Caco-2 (cell line): ENCODE measurements at regions not wholly inside any gene's neighbourhood (a gene's known extent, or its start where the extent isn't known, plus 50 kb on each side); places are given as distances from the start of the nearest gene placed in this dataset.

Experiments
- BruUV-seq: library from RNA; stranded (reverse); fragments of 400-500 nt; replicated peaks from 2 replicates; lab custom pipeline; 2021; lab: Mats Ljungman, UMichigan
- CTCF ChIA-PET: fragments of 300-600 bp; sonication (Branson Sonifier 250); formaldehyde crosslinking; loops from one replicate; lab custom pipeline; 2022; ENCODE audit warnings: antibody characterized with exemption; lab: Charles Lee
- POLR2A ChIA-PET: fragments of 300-600 bp; sonication (Branson Sonifier 250); formaldehyde crosslinking; loops from one replicate; lab custom pipeline; 2022; ENCODE audit warnings: antibody characterized with exemption; lab: Charles Lee
- DNase-seq, 2 experiments: peaks; one replicate each; pipeline versions ENCODE4 v3.0.0 to v3.0.0-alpha.2; 2020 to 2022
- H3K27me3 ChIP-seq: replicated peaks from 2 replicates; pipeline ENCODE4 v1.6.0; 2011; ENCODE audit warnings: low read length; ENCODE audit not compliant: control insufficient read depth, insufficient read depth
- H3K36me3 ChIP-seq: 2 replicates; pipeline ENCODE4 v1.5.1; 2011; ENCODE audit warnings: low read length; ENCODE audit not compliant: control insufficient read depth, insufficient read depth
- H3K4me1 ChIP-seq: fragments of 250-450 bp; sonication (Bioruptor Pico); 2 replicates; pipeline ENCODE4 v1.5.1; 2020; ENCODE audit warnings: mild to moderate bottlenecking
- H3K4me3 ChIP-seq: 2 replicates; pipeline ENCODE4 v1.5.1; 2011; ENCODE audit warnings: low read depth, mild to moderate bottlenecking, control low read depth, low read length
- H3K9me3 ChIP-seq: fragments of 250-450 bp; sonication (Bioruptor Pico); 2 replicates; pipeline ENCODE4 v1.5.1; 2020; ENCODE audit warnings: mild to moderate bottlenecking, moderate library complexity
- H3K27ac Mint-ChIP-seq: one replicate; pipeline ENCODE4 v1.8.0; 2022; ENCODE audit warnings: mixed read lengths; ENCODE audit not compliant: unreplicated experiment
- H3K27me3 Mint-ChIP-seq: one replicate; pipeline ENCODE4 v1.8.0; 2022; ENCODE audit warnings: mixed read lengths; ENCODE audit not compliant: insufficient read depth, unreplicated experiment
- H3K36me3 Mint-ChIP-seq: one replicate; pipeline ENCODE4 v1.8.0; 2022; ENCODE audit warnings: mild to moderate bottlenecking, mixed read lengths; ENCODE audit not compliant: insufficient read depth, unreplicated experiment
- H3K4me1 Mint-ChIP-seq: one replicate; pipeline ENCODE4 v1.8.0; 2022; ENCODE audit warnings: low read depth, mixed read lengths; ENCODE audit not compliant: unreplicated experiment
- H3K4me3 Mint-ChIP-seq: one replicate; pipeline ENCODE4 v1.8.0; 2022; ENCODE audit warnings: mild to moderate bottlenecking, moderate library complexity, mixed read lengths; ENCODE audit not compliant: unreplicated experiment
- H3K9me3 Mint-ChIP-seq: one replicate; pipeline ENCODE4 v1.8.0; 2022; ENCODE audit warnings: mixed read lengths; ENCODE audit not compliant: unreplicated experiment
- intact Hi-C: fragments of 100-400 bp; cut with micrococcal nuclease; formaldehyde crosslinking; loops from one replicate; pipeline ENCODE4 v1.10.0; 2022; ENCODE audit not compliant: unreplicated experiment
- TF ChIP-seq, protein P1 (sequence below), 2 experiments: fragments of 200-600 bp in 1 of 2; IDR thresholded peaks; 1 replicate in 1 of 2; 2 replicates in 1 of 2; pipeline versions ENCODE4 v1.5.1 to v1.8.0; 2011 to 2022; ENCODE audit warnings: antibody characterized with exemption in 1 of 2, control low read depth in 1 of 2, inconsistent platforms in 1 of 2, low read depth in 1 of 2, low read length in 1 of 2, mild to moderate bottlenecking in 1 of 2, moderate library complexity in 1 of 2; ENCODE audit not compliant: insufficient read depth in 1 of 2, severe bottlenecking in 1 of 2, unreplicated experiment in 1 of 2

DNA sequence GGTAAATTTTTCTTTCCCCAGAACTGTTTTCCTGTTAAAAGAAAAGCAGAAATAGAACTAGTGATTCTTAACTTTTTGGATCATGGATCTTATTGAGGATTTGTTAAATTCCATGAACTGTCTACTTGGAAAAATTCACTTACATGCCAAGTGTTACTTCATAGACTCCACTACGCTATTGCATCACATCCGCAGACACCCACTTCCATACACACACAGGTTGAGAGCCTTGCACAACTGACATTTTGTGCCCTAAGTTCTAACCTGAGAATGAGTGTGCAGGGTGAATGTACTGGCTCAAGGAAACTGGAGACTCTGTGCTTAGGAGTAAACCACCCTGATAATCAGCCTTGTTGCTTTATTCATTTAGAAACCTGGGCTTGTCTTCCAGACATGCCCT is 250.5 kb upstream of the EDA2R start:
- ChIA-PET CTCF (no interaction called here), POLR2A (no interaction called here)
- no peaks in the 10 kb centered on the region for H3K4me1 Mint-ChIP-seq
- no peak for DNase-seq
- no peaks in the 10 kb centered on the region for H3K4me1 ChIP-seq
- no peaks in the 10 kb centered on the region for H3K27me3 ChIP-seq
- no peaks in the 10 kb centered on the region for H3K27me3 Mint-ChIP-seq
- intact Hi-C loops = no loop called here
- TF ChIP-seq, protein P1, sequence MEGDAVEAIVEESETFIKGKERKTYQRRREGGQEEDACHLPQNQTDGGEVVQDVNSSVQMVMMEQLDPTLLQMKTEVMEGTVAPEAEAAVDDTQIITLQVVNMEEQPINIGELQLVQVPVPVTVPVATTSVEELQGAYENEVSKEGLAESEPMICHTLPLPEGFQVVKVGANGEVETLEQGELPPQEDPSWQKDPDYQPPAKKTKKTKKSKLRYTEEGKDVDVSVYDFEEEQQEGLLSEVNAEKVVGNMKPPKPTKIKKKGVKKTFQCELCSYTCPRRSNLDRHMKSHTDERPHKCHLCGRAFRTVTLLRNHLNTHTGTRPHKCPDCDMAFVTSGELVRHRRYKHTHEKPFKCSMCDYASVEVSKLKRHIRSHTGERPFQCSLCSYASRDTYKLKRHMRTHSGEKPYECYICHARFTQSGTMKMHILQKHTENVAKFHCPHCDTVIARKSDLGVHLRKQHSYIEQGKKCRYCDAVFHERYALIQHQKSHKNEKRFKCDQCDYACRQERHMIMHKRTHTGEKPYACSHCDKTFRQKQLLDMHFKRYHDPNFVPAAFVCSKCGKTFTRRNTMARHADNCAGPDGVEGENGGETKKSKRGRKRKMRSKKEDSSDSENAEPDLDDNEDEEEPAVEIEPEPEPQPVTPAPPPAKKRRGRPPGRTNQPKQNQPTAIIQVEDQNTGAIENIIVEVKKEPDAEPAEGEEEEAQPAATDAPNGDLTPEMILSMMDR (IDR thresholded peaks at IDR 0.05; ENCODE audit: insufficient read depth in 1 of 2, low read depth in 1 of 2, low read length in 1 of 2, severe bottlenecking in 1 of 2, unreplicated experiment in 1 of 2) = no peak
- H3K27ac Mint-ChIP-seq = no peak overlapping the region
- no peaks in the 10 kb centered on the region for H3K36me3 ChIP-seq
- H3K9me3 Mint-ChIP-seq = no peaks in the 10 kb centered on the region
- no peak overlapping the region for H3K4me3 Mint-ChIP-seq
- H3K36me3 Mint-ChIP-seq = no peaks in the 10 kb centered on the region
- H3K4me3 ChIP-seq = no peak overlapping the region
- no TSS peak for BruUV-seq
- H3K9me3 ChIP-seq = no peaks in the 10 kb centered on the region

DNA sequence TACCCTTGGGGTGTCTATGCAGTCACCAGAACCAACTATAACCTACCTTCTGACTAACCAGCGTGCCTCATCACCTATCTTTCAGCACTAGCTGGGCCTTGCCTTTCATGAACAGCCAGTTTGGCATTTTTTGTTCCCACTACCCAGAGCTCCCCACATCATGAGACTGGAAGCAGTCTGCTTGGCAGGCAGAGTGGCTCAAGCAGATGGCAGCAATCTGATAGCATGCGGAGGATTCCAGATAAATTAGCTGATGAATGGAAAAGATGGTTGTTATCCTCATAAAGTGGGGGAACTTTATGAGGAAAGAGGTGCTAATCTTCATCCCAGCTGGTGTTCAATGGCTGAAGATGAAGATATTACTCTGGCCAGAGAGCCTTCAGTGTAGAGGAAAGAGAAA is 243.2 kb upstream of the EDA2R start:
- DNase-seq = no peak
- Mint-ChIP-seq H3K36me3 (no peaks in the 10 kb centered on the region), H3K4me1 (no peaks in the 10 kb centered on the region), H3K27me3 (no peaks in the 10 kb centered on the region), H3K9me3 (no peaks in the 10 kb centered on the region), H3K4me3 (no peak overlapping the region), H3K27ac (no peak overlapping the region)
- intact Hi-C loops = no loop called here
- BruUV-seq = no TSS peak
- Histone ChIP-seq H3K4me3 (no peak overlapping the region), H3K36me3 (no peaks in the 10 kb centered on the region), H3K27me3 (no peaks in the 10 kb centered on the region), H3K4me1 (no peaks in the 10 kb centered on the region), H3K9me3 (no peaks in the 10 kb centered on the region)
- ChIA-PET CTCF (no interaction called here), POLR2A (no interaction called here)
- TF ChIP-seq, protein P1 (IDR thresholded peaks at IDR 0.05; ENCODE audit: insufficient read depth in 1 of 2, low read depth in 1 of 2, low read length in 1 of 2, severe bottlenecking in 1 of 2, unreplicated experiment in 1 of 2) = no peak

DNA sequence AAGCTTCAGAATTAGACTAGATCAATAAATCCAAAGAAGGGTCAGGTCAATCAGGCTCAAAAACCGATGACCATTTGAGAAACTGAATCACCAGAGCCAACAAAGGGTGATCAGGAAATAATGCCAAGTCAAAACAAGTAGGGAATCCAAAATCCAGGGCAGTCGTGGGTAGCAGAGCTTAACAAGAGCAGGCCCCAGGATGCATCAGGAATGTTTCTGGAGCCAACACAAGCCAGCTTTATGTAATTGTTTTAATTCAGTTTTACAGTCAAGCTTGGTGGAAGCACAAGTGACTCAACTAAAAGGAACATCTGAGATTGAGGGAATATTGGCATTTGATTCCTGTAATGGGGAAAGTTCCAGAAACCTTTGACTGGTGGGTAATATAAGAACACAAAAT is 237.9 kb upstream of the EDA2R start:
- BruUV-seq = no TSS peak

More for the DNA sequence above, 237.9 kb upstream of the EDA2R start:
- Histone ChIP-seq H3K4me3 (no peak overlapping the region), H3K36me3 (no peaks in the 10 kb centered on the region), H3K9me3 (no peaks in the 10 kb centered on the region), H3K27me3 (no peaks in the 10 kb centered on the region), H3K4me1 (no peaks in the 10 kb centered on the region)
- no peak overlapping the region for H3K27ac Mint-ChIP-seq
- no peak for DNase-seq
- TF ChIP-seq, protein P1 (IDR thresholded peaks at IDR 0.05; ENCODE audit: insufficient read depth in 1 of 2, low read depth in 1 of 2, low read length in 1 of 2, severe bottlenecking in 1 of 2, unreplicated experiment in 1 of 2) = no peak
- H3K9me3 Mint-ChIP-seq = no peaks in the 10 kb centered on the region
- no peaks in the 10 kb centered on the region for H3K36me3 Mint-ChIP-seq
- no peak overlapping the region for H3K4me3 Mint-ChIP-seq
- ChIA-PET POLR2A (no interaction called here), CTCF (no interaction called here)
- intact Hi-C loops = no loop called here
- no peaks in the 10 kb centered on the region for H3K4me1 Mint-ChIP-seq
- no peaks in the 10 kb centered on the region for H3K27me3 Mint-ChIP-seq
